Adrenal gland (tissue), 5 donors: ENCODE measurements at regions not wholly inside any gene's neighbourhood (a gene's known extent, or its start where the extent isn't known, plus 50 kb on each side); places are given as distances from the start of the nearest gene placed in this dataset.

Experiments used
- POLR2A ChIP-seq, 2 donors: fragments of 450-650 bp; IDR thresholded peaks; one replicate each; pipeline ENCODE4 v1.6.1; 2017; ENCODE audit warnings: antibody characterized with exemption in 2 of 2, mild to moderate bottlenecking in 2 of 2, moderate library complexity in 1 of 2
- TF ChIP-seq, protein P1 (sequence below), 6 experiments: fragments of 450-650 bp in 4 of 6; fragments of 200-600 bp in 2 of 6; sonication (generic) in 1 of 6; IDR thresholded peaks; 1 replicate in 5 of 6; 2 replicates in 1 of 6; pipeline versions ENCODE4 v1.5.1 to v1.8.0; 2016 to 2021; ENCODE audit warnings: antibody characterized with exemption in 6 of 6, mild to moderate bottlenecking in 2 of 6, moderate library complexity in 1 of 6
- donor health status: DM: no; HTN: no; CAD: no.

GRCh38 chr2:125033871-125034270 is 1008.8 kb downstream of the CNTNAP5 start:
- TF ChIP-seq, protein P1, sequence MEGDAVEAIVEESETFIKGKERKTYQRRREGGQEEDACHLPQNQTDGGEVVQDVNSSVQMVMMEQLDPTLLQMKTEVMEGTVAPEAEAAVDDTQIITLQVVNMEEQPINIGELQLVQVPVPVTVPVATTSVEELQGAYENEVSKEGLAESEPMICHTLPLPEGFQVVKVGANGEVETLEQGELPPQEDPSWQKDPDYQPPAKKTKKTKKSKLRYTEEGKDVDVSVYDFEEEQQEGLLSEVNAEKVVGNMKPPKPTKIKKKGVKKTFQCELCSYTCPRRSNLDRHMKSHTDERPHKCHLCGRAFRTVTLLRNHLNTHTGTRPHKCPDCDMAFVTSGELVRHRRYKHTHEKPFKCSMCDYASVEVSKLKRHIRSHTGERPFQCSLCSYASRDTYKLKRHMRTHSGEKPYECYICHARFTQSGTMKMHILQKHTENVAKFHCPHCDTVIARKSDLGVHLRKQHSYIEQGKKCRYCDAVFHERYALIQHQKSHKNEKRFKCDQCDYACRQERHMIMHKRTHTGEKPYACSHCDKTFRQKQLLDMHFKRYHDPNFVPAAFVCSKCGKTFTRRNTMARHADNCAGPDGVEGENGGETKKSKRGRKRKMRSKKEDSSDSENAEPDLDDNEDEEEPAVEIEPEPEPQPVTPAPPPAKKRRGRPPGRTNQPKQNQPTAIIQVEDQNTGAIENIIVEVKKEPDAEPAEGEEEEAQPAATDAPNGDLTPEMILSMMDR (IDR thresholded peaks at IDR 0.05) = no peak
- no peak for TF ChIP-seq POLR2A (IDR thresholded peaks at IDR 0.05)
